NCI-H1092 treated with DMSO at 0.1 percent for 48 hours (cell line): ENCODE measurements at regions not wholly inside any gene's neighbourhood (a gene's known extent, or its start where the extent isn't known, plus 50 kb on each side); places are given as distances from the start of the nearest gene placed in this dataset.
A peak's percentile ranks its signal among the peaks of the same experiment; 100 is the strongest.

Source experiments
- DNase-seq: peaks from one replicate; lab custom pipeline; 2025; lab: John Stamatoyannopoulos, UW

DNA sequence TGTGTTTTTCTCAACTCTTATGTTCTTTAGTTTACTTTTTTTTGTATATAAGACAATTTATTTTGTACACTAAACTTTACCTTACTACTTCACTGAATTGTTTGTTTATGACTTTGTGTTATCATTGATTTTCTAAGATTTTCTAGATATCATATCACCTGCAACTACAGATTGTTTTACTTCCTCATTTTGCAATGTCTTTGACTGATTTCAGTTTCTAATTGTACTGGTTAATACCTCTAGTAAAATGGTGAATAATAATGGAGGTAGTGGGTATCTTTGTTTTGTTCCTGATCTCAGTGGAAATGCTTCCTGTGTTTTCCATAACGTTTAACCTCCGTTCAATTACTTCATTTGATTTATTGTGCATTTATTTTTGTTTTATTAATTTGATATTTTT is 490.2 kb downstream of the TLL1 start:
- no peak for DNase-seq

DNA sequence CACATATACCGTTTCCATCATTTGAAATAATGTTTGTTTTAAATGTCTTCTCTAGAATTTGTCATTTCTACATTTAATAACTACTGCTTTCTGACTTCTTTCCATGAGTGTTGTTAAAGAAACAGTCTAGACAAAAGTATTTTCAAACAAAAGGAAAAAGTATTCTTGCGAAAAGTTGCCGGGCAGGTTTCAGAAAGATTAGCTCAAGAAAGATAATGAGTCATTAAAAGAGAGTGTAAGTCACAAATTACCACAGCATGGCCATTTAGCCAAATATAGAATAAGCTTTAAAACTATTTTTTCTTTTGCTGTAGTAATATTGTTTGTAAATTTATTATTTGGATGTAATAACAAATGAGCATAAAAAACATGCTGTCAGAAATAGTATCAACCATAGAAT is 493.0 kb downstream of the TLL1 start:
- DNase-seq = no peak

DNA sequence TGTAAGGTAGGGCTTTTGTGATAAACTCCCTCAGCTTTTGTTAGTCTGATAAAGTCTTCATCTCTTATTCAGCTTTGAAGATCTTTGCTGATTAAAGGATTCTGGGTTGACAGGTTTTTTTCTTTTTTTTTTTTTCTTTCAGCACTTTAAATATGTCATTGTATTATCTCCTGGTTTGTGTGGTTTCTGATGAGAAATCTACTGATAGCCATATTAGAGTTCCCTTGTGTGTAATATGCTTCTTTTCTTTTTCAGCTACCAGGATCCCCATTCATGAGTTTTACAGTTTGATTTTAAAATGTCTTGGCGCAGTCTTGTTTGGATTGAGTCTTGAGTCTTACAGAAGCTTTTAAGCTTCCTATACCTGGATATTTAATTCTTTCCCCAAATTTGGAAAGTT is 504.5 kb downstream of the TLL1 start:
- no peak for DNase-seq

DNA sequence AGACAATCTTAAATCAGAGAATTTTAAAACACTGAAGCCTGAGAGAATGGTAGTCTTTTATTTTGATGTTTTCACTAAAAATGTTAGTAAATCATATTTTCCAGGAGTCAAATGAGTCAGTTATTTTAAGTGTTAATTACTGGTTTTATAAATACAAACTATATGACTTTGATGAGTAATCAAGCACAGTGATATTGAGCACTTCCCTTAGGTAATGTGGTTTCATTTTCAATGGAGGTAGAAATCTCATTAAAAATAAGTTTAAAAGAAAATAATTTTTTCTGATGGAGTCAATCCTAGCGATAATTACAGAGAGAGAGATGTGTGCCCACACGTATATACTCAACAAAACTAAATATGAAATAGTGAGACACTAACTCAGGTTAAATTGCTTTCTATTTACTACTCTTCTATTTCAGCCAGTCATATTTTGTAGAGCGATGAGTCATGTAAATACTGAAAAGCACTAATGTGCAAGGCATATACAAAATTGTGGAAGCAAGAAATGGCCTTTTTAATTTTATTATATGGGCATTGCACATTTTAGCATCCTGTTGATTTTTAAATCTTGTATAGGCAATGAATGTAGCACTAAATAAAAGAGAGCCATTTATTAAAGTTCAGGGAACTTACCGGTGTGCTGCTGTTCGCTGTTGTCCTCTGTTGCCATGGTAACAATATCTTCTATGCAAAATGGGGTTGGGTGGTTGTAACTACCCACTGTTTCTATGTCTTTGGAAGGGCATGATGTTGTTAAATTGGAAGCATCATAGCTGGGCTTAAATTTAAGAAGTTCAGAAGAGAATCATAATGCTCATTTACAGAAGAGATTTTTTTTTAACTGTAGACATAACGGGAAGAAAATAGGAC is 513.7 kb downstream of the TLL1 start:
- DNase-seq = no peak

DNA sequence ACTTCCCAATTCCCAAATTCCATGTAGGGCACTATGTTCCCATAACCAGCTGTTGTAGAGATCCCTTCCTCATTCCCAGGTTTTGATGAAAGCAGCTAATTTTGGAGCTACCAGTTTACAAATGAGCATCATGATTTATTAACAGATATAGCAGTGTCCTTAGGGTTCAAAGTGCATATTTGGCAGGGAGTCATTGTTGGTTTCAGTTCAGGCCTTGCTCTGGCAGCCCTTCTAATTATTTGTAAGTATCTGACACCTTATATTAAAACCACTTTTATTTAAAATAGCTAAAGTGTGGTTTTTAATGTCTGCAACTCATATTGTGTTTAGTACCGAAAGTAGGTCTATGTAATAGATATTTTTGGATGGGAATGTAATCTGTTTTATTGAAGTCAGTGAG is 518.5 kb downstream of the TLL1 start:
- DNase-seq = no peak

DNA sequence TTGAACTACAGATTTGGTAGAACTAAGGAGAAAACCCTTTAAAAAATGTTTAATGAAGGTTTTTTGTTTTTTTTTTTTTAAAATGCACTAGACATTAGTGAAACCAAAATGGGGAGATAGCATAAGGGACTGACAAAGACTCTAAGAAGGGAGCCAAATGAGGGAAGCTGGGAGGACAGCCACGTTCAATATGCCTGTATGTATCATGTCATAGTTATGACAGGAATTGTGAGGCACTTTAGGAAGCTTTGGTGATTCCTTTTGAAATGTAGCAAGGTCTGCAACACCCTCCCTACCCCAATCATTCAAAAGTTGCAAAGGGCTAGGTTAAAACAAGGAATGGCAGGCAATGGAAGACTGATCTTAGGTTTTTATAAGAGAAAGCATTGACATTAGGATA is 526.0 kb downstream of the TLL1 start:
- DNase-seq = no peak

DNA sequence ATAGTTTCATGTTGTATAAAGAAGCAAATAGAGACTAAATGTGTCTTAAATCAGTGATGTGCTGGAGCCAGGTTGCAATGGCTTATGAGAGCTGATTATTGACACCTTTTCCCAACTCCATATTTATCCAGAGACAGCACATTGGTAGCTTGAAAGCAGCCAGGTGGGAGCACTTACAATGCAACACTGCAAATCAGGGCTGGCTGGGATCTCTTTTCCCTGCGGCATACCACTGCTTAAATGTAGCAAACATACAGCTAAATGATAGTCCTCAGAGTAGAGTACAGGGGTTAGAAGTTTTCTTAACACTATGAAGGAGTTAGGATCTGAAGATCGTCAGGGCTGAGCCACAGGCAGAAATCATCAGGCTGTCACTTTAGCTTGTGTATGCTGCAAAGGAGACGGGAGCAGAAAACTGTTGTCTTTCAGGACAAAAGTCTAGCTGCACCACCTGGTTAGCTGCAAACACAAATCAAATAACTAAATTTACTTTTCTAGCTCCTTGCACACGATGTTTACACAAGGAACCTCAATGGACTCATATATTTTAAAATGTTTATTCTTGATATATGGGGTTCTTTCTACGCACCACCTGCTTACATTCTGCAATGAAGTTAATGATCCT is 527.3 kb downstream of the TLL1 start:
- peak; percentile 92 for DNase-seq

DNA sequence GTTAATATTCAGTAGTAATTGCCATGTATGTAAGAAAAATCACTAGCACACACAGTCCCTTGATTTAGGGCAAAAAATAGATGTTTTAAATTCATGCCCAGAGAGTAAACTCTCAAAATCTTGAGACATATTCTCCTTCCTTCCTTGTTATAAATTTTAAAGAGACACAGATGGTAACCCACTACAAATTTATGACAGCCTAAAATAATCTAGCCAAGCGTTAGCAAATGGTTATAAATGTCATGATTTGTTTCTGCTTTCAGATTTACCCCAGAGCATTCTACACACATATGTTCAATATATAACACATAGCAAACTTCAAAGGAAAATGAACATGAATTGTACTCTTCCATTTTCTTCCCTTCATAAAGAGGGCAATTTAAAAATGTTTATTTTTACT is 540.3 kb downstream of the TLL1 start:
- DNase-seq = no peak

DNA sequence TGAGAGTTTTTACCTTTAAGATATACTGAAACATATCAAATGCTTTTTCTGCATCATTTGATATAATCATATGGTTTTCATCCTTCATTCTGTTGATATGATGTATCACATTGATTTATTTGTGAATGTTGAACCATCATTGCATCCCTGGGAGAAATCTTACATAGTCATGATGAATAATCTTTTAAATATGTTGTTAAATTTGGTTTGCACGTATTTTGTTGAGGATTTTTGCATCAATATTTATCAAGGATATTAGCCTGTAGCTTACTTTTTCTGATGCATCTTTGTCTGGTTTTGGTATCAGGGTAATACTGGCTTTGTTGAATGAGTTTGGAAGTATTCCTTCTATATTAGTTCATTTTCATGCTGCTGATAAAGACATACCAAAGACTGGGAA is 541.4 kb downstream of the TLL1 start:
- no peak for DNase-seq

DNA sequence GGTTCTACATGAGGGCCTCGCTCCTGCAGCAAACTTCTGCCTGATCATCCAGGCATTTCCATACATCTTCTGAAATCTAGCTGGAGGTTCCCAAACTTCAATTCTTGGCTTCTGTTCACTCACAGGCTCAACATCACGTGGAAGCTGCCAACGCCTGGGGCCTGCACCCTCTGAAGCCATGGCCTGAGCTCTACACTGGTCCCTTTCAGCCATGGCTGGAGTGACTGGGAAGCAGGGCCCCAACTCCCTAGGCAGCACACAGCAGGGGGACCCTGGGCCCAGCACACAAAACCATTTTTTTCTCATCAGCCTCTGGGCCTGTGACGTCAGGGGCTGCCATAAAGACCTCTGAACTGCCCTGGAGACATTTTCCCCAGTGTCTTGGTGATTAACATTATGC is 542.7 kb downstream of the TLL1 start:
- DNase-seq = no peak

DNA sequence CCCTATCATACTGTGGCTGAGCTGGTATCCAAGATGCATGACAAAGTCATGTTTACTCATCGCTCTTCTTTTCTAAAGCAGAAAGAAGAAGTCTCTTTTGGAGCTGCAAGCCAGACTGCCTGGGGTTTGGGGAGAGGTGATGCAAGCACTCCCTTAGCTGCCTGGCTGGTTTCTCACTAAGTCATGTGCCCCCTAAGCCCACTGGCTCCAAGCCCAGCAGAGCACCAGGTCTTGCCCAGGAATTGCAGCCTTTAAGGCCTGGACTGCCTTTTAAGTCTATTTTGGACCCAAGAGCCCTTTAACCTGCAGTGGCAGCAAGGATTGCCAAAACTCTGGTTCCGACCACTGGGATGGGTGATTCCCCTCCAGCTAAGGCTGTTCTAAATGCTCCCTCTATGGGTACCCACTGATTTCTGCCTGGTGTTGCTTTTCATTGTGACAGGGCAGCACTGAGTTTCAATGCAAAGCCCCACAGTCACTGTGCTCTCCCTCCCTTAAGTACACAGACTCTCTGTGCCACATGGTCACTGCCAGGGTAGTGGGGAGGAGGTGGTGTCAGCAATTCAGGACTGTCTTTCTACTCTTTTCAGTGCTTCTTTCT is 548.6 kb downstream of the TLL1 start:
- DNase-seq = no peak

DNA sequence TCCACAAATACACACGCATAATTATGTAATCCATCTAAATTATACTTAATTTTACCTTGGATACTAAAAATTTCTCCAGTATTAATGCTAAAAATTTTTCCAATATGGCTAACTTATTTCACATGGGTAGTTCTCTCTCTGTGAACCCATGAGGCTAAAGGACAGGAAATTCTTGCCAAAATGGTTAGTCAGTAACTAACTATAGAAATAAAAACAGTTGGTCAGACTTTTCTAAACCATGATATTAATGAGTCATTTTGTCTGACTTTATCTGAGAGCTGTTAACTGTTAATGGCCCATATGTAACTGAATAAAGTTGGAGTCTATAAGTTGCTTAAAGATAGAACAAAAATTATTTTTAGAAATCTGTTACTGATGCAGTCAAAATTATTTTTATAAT is 549.4 kb downstream of the TLL1 start:
- no peak for DNase-seq

DNA sequence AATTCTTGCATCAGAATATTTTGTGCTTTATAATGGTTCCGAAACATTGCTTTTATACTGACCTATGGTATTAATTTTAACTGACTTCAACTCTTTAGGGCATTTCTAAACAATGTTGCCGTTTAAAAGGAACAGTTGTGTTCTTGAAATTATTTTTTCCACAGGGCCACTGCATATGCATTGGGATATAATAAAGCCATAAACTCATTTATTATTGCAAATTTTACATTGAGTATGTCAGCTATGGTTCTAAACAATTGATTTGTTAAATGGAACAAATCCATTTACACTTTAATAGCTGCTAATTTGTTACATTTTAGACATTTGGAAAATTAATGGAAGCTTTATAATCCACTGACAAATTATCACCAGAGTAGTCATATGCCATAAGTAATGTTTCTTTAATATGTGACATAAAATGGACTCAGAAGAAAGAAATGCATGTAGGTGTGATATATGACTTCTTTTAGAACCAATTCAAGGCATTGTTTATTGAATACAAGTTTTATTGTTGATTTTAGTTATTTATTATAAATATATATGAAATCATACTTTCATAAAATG is 553.3 kb downstream of the TLL1 start:
- DNase-seq = no peak

DNA sequence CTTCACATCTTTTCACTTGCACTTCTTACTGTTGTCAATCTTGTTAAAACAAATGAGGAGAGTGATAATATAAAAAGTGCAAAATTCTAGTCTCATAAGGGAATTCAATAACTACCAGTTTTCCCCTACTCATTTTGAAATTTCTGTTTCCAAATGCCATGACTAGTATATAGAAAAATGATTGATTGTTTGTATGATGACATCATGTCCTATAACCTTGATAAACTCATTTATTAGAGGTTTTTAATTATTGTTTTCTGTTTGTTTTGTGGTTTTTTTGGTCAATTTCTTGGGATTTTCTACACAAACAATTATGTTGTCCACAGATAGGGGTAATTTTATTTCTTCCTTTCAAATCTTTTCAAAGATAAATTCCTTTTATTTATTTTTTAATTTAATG is 559.1 kb downstream of the TLL1 start:
- no peak for DNase-seq

DNA sequence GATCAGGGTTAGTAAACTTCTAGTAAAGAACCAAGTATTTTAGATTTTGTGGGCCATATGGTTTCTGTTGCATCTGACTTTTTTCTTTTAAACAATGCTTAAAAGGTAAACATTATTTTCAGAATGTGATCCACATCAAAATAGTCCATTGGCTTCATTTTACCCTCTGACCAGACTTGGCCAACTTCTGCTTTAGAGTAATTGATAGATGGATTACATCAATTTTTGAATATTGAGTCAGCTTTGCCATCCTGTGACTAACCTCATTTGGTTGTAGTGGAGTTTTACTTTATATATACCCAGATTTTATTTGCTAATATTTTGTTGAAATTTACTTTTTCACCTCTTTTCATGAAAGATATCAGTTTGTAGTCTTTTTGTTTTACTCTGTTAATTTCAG is 559.8 kb downstream of the TLL1 start:
- no peak for DNase-seq

DNA sequence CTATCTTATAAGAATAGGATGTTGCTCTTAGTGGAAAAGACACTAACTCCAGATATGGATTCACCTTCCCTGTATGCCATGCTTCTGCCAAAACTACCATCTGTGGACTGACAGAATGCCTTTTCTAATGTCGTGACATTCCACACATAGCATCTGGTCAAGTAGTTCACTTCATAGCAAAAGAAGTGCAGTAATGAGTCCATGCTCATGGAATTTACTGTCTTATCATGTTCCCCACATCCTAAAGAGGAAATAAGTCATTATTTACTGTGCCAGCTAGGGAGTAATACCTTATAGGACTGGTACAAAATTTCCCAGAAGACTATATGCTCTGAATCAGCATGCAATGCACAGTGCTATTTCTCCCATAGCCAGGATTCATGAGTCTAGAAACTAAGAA is 562.4 kb downstream of the TLL1 start:
- no peak for DNase-seq

DNA sequence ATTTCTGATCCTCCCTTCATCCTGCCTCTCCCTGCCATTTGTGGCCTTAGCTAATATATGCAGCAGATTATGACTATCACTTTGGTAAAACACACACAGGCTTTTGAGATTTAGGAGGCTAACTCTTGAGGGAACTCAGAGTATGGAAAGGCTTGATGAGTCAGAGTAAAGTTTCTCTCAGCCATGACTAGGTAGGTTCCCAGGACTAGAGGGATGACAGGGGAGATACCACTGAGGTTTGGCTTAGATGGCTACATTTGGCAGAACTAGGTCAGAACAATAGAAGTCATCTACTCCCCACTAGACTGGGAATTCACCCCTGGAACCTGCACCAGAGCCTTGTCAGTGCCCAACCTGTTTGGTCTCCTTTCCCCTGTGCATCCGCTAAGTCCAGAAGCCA is 585.7 kb downstream of the TLL1 start:
- DNase-seq = no peak

DNA sequence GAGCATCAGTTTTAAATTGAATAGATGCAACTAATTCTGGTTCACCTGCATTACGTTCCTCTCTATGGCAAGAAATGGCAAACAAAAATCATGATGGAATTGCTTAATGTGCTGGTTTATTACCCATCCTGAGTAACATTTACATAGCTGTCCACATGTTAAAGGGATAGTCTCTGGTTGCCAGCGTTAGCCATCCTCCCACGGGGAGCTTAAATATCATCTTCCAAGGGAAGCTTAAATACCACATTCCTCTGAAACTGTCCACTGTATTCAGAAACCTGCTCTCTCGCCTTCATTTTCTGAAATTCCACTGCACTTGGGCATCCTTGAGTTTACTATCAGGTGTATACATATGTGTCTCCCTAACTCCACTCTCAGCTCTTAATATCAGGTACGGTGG is 586.6 kb downstream of the TLL1 start:
- no peak for DNase-seq

DNA sequence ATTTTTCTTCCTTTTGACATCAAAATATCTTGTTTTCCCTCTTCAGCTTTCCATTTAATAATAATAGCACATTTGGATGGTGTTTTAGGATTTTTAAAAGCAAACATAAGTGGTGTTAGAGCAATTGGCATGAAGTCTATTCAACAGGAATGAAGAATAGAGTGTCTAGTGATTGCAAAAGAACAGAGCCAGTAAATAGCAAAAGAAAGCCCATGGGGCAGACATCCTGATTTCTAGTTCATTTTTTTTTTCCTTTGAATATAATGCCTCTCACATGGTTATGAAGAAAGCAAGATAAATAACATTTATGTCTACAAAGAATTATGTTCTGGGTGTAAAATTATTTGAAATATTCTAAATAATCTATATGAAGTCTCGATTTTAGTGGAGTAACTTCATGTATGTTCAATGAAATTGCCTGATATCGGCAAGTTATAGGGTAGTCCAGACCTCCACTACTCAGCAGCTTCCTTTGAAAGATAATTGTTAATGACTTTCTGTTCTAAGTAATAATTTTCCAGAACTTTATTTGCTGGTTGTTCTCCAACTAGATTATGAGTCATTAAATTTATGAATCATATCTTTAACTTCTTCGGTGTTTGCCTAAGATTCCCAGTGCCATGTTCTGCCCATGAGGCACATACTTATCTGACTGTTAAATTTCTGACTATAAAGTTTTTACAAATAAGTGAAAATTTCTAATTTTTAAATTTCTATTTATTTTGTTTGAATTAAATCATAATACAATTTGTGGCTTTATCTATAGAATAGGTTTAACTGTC is 587.9 kb downstream of the TLL1 start:
- DNase-seq = no peak

DNA sequence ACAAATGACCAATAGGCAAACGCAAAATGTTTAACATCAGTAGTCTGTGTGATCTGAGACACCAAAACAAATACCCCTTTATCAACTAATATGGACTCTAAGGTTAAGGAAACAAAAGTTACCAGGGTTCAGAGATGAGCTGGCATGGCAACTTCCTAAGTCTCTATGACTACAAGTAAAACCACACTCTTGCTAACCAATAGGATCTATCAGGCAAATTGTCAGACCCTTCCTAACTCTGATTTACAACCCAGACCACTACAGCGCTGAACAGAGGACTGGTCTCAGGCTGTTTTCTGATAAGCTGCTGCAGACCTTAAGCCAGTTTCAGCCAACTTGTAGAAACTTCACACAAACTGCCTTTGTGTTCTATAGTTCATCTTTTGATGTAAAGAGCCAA is 608.0 kb downstream of the TLL1 start:
- no peak for DNase-seq

DNA sequence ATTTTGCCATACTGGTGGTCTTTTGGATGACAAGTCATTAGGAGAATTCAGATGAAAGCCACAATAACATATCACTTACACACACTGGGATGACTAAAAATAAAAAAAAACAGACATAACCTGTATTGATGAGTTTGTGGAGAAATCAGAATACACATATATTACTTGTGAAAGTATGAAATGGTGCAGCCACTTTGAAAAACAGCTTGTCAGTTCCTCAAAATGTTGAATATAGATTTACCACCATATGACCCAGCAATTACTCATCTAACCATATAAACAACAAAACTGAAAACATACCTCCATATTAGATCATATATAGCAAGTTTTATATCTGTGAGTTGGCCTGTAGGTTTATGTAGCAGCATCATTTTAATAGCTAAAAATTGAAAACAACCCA is 608.7 kb downstream of the TLL1 start:
- DNase-seq = no peak

DNA sequence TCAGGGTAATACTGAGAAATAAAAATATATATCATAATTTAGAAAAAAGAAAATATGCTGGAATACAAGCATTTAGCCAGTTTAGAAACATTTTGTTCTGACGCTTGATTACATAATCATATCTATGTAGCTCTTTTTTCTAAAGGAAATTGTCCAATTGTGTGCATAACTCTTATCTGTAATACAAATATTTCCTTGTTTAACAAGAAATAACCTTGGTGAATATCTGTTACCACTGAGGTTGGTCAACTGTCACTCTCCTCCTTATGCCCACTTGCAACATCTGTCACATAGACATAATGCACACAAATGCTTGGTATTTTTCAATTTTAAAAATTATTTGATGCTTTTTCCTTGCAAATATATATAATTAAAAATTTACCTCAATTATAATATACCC is 609.7 kb downstream of the TLL1 start:
- no peak for DNase-seq
